Prostate gland (tissue), 2 donors: ENCODE measurements at regions not wholly inside any gene's neighbourhood (a gene's known extent, or its start where the extent isn't known, plus 50 kb on each side); places are given as distances from the start of the nearest gene placed in this dataset.

Experiments used
- DNase-seq: peaks from one replicate; pipeline ENCODE4 v3.0.0-alpha.2; 2019; ENCODE audit warnings: low spot score
- H3K27ac ChIP-seq, 2 donors: fragments of 200-600 bp; sonication (generic); 2 replicates each; pipeline ENCODE4 v1.5.1; 2017 to 2019
- H3K27me3 ChIP-seq: fragments of 200-600 bp; sonication (generic); replicated peaks from 2 replicates; pipeline ENCODE4 v1.5.1; 2019; ENCODE audit not compliant: insufficient read depth
- H3K36me3 ChIP-seq, 2 donors: fragments of 200-600 bp; sonication (generic); 1 replicate in 1 of 2; 2 replicates in 1 of 2; pipeline versions ENCODE4 v1.5.1 to v1.8.1; 2017 to 2019
- H3K4me1 ChIP-seq: fragments of 200-600 bp; sonication (generic); replicated peaks from 2 replicates; pipeline ENCODE4 v1.5.1; 2019
- H3K4me3 ChIP-seq, 2 donors: fragments of 200-600 bp; sonication (generic); 2 replicates each; pipeline ENCODE4 v1.5.1; 2017 to 2019
- H3K9me3 ChIP-seq: fragments of 200-600 bp; sonication (generic); 2 replicates; pipeline ENCODE4 v1.5.1; 2017
- POLR2A ChIP-seq: fragments of 450-650 bp; IDR thresholded peaks from one replicate; pipeline ENCODE4 v1.6.1; 2016; ENCODE audit warnings: antibody characterized with exemption, mild to moderate bottlenecking
- POLR2AphosphoS5 ChIP-seq: sonication (generic); formaldehyde crosslinking; IDR thresholded peaks from one replicate; pipeline ENCODE4 v1.6.1; 2017; ENCODE audit warnings: antibody characterized with exemption
- WGBS: methylation state at CpG from one replicate; pipeline ENCODE4 v1.1.5; 2018; 5-methylcytosine and 5-hydroxymethylcytosine counted together
- intact Hi-C: fragments of 100-400 bp; cut with DNase I; formaldehyde crosslinking; loops from one replicate; pipeline ENCODE4 v1.14.2; 2022
- TF ChIP-seq, protein P1 (sequence below), 4 experiments: fragments of 200-600 bp in 2 of 4; fragments of 450-650 bp in 2 of 4; sonication (generic) in 2 of 4; IDR thresholded peaks; 1 replicate in 3 of 4; 2 replicates in 1 of 4; pipeline ENCODE4 v1.5.1; 2016 to 2019; ENCODE audit warnings: antibody characterized with exemption in 4 of 4, mild to moderate bottlenecking in 2 of 4, moderate library complexity in 2 of 4

DNA sequence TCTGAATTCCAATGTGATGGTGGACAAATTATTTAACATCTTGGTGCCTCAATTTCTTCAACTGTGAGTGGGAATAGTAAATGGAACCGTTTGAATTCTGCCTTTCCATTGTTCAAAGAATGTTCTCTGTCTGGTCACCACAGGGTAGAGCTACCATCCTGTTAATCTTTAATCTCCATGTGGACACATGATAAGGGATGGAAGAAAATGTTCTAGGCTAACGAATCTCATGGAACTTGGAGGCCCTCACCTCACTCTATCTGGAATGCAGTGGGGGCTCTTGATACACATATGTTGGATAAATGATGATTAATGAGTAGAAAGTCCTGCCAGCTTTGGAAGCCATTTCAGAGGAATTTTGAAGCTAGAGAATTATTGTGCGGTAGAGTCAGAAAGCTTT, 118.5 kb upstream of the HABP2 start:
- Histone ChIP-seq H3K27ac (no peak overlapping the region), H3K9me3 (no peaks in the 10 kb centered on the region), H3K36me3 (no peaks in the 10 kb centered on the region), H3K4me1 (no peaks in the 10 kb centered on the region), H3K27me3 (no peaks in the 10 kb centered on the region), H3K4me3 (no peak overlapping the region)
- intact Hi-C loops: no loop called here
- 75% methylated on average over 3 of the region's 3 CpGs for WGBS
- no peak for TF ChIP-seq POLR2AphosphoS5
- TF ChIP-seq POLR2A: no peak
- TF ChIP-seq, protein P1, sequence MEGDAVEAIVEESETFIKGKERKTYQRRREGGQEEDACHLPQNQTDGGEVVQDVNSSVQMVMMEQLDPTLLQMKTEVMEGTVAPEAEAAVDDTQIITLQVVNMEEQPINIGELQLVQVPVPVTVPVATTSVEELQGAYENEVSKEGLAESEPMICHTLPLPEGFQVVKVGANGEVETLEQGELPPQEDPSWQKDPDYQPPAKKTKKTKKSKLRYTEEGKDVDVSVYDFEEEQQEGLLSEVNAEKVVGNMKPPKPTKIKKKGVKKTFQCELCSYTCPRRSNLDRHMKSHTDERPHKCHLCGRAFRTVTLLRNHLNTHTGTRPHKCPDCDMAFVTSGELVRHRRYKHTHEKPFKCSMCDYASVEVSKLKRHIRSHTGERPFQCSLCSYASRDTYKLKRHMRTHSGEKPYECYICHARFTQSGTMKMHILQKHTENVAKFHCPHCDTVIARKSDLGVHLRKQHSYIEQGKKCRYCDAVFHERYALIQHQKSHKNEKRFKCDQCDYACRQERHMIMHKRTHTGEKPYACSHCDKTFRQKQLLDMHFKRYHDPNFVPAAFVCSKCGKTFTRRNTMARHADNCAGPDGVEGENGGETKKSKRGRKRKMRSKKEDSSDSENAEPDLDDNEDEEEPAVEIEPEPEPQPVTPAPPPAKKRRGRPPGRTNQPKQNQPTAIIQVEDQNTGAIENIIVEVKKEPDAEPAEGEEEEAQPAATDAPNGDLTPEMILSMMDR (IDR thresholded peaks at IDR 0.05): no peak
- DNase-seq: no peak

DNA sequence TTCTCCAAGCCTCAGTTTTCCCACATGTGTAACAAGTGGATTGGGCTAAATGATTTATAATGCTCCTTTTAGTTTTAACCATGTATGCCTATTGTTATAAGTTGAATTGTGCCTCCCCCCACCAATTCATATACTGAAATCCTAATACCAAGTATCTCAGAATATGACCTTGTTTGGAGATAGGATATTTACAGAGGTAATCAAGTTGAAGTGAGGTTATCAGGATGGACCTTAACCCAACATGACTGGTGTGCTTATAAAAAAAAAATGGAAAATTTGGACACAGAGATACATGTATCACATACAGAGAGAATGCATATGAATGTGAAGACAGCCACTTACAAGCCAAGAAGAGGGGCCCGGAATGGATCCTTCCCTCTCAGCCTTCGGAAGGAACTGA, 117.9 kb upstream of the HABP2 start:
- TF ChIP-seq POLR2AphosphoS5 (no peak), POLR2A (no peak)
- TF ChIP-seq, protein P1 (IDR thresholded peaks at IDR 0.05): no peak
- 97% methylated on average over 2 of the region's 2 CpGs for WGBS
- intact Hi-C loops: no loop called here

DNA sequence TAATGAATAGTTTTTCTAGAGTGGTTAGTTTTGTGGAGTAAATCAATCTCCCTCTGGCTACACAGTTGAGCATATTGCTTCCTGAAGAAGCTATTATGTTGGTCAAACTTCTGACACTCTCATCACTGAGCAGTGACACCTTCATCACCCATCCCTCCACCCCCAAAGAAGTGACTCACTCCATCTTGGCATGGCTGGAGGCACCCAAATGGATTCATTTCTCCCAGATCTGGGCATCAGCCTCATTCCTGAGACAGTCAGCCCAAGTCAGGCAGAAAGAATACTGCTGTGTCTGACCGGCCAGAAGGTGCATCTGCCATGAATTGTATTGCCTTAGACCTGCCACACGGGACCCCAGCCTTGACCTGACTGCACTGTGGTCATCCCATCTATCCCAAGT, 117.0 kb upstream of the HABP2 start:
- intact Hi-C loops: no loop called here
- TF ChIP-seq, protein P1 (IDR thresholded peaks at IDR 0.05): no peak
- TF ChIP-seq POLR2A: no peak
- TF ChIP-seq POLR2AphosphoS5: no peak
- H3K4me3 ChIP-seq: no peak overlapping the region
- no peak overlapping the region for H3K27ac ChIP-seq
- H3K36me3 ChIP-seq: no peaks in the 10 kb centered on the region
- no peak for DNase-seq
- no peaks in the 10 kb centered on the region for H3K27me3 ChIP-seq
- 94% methylated on average over 2 of the region's 2 CpGs for WGBS
- no peaks in the 10 kb centered on the region for H3K4me1 ChIP-seq
- H3K9me3 ChIP-seq: no peaks in the 10 kb centered on the region

More for the DNA sequence above, 117.9 kb upstream of the HABP2 start:
- Histone ChIP-seq H3K9me3 (no peaks in the 10 kb centered on the region), H3K4me1 (no peaks in the 10 kb centered on the region), H3K4me3 (no peak overlapping the region), H3K27me3 (no peaks in the 10 kb centered on the region), H3K36me3 (no peaks in the 10 kb centered on the region), H3K27ac (no peak overlapping the region)
- DNase-seq: no peak

DNA sequence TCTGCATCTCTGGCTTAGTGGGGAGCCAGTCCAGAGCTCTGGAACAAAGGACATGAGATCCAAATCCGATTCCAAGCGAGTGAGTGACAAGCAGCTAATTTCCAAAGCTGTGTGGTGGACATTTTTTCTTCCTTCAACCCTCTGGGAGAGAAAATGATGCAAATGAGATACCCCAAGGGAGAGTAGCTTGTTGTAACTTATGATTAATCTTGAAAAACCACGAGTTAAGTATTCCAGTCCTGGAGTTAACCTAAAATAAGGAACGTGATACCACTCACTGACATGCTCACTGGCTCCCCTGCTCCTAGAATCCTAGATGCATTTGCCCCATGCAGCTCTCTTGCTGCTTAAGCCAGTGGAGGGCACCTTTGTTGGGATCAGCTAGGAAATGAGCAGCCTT, 116.0 kb upstream of the HABP2 start:
- no peak for DNase-seq
- intact Hi-C loops: no loop called here
- H3K27ac ChIP-seq: no peak overlapping the region
- H3K36me3 ChIP-seq: no peaks in the 10 kb centered on the region
- no peak overlapping the region for H3K4me3 ChIP-seq
- no peaks in the 10 kb centered on the region for H3K4me1 ChIP-seq
- 76% methylated on average over 4 of the region's 4 CpGs for WGBS
- TF ChIP-seq POLR2A (no peak), POLR2AphosphoS5 (no peak)
- TF ChIP-seq, protein P1 (IDR thresholded peaks at IDR 0.05): no peak
- H3K9me3 ChIP-seq: no peaks in the 10 kb centered on the region
- H3K27me3 ChIP-seq: no peaks in the 10 kb centered on the region

DNA sequence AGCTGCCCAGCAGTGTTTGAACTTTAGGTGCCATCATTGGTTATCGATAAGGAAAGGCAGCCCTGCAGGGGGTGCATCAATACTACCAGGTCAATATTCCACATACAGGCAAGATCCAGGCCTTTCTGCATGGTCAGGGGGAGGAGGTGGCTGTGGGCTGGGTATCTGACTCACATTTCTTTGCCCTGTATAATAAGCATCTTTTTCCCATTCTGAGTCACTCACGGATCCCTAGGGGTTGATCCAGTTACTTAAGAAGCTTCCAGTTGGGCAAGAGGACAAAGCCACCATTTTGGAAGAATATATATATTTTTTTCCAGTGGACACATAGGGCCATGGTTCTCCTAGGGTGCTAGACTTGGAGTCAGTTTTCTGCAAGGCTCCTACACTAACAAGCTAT, 114.2 kb upstream of the HABP2 start:
- no peak overlapping the region for H3K27ac ChIP-seq
- no peaks in the 10 kb centered on the region for H3K9me3 ChIP-seq
- intact Hi-C loops: no loop called here
- DNase-seq: no peak
- TF ChIP-seq, protein P1 (IDR thresholded peaks at IDR 0.05): no peak
- TF ChIP-seq POLR2A (no peak), POLR2AphosphoS5 (no peak)
- no peaks in the 10 kb centered on the region for H3K4me1 ChIP-seq
- H3K36me3 ChIP-seq: no peaks in the 10 kb centered on the region
- no peak overlapping the region for H3K4me3 ChIP-seq
- no peaks in the 10 kb centered on the region for H3K27me3 ChIP-seq
- 98% methylated on average over 2 of the region's 2 CpGs for WGBS
